Renal cortex interstitium (tissue), 11 donors: ENCODE measurements at regions not wholly inside any gene's neighbourhood (a gene's known extent, or its start where the extent isn't known, plus 50 kb on each side); places are given as distances from the start of the nearest gene placed in this dataset.
A peak's percentile ranks its signal among the peaks of the same experiment; 100 is the strongest.

Experiments used
- DNase-seq, 11 donors: peaks; one replicate each; pipeline ENCODE4 v3.0.0-alpha.2; 2013; ENCODE audit warnings: low read depth in 9 of 11, low spot score in 4 of 11; ENCODE audit errors: extremely low read depth in 1 of 11

GRCh38 chr15:61651267-61651666, 409.0 kb downstream of the VPS13C start:
- no peak for DNase-seq

- DNase-seq = no peak
Measured at GRCh38 chr15:61649046-61649445, 411.2 kb downstream of the VPS13C start.

- DNase-seq = no peak
Measured at GRCh38 chr15:61644550-61644949, 415.4 kb upstream of the RORA start.

GRCh38 chr15:61641645-61642044, 412.5 kb upstream of the RORA start:
- DNase-seq = no peak

- no peak for DNase-seq
Measured at GRCh38 chr15:61640756-61641155, 411.7 kb upstream of the RORA start.

- no peak for DNase-seq
Measured at GRCh38 chr15:61639491-61639890, 410.4 kb upstream of the RORA start.

GRCh38 chr15:61634837-61635236, 405.7 kb upstream of the RORA start:
- no peak for DNase-seq

- DNase-seq = no peak
Measured at GRCh38 chr15:61633951-61634350, 404.8 kb upstream of the RORA start.

GRCh38 chr15:61629269-61629668, 400.2 kb upstream of the RORA start:
- DNase-seq = no peak

GRCh38 chr15:61624950-61625349, 395.8 kb upstream of the RORA start:
- DNase-seq = no peak

- no peak for DNase-seq
Measured at GRCh38 chr15:61623746-61624145, 394.6 kb upstream of the RORA start.

- DNase-seq = no peak
Measured at GRCh38 chr15:61621865-61622264, 392.8 kb upstream of the RORA start.

- DNase-seq = peak in 9 of 11 donors; percentile 9 to 26 (median 14)
Measured at GRCh38 chr15:61621146-61621545, 392.0 kb upstream of the RORA start.

GRCh38 chr15:61620151-61620550, 391.0 kb upstream of the RORA start:
- no peak for DNase-seq

- DNase-seq = no peak
Measured at GRCh38 chr15:61613729-61614128, 384.6 kb upstream of the RORA start.

- no peak for DNase-seq
Measured at GRCh38 chr15:61613138-61613537, 384.0 kb upstream of the RORA start.

- DNase-seq = no peak
Measured at GRCh38 chr15:61612111-61612510, 383.0 kb upstream of the RORA start.

- no peak for DNase-seq
Measured at GRCh38 chr15:61605343-61605742, 376.2 kb upstream of the RORA start.

- DNase-seq = no peak
Measured at GRCh38 chr15:61598655-61599054, 369.6 kb upstream of the RORA start.

- DNase-seq = peak in 6 of 11 donors; percentile 2 to 12 (median 5)
Measured at GRCh38 chr15:61584410-61584809, 355.3 kb upstream of the RORA start.

GRCh38 chr15:61582092-61582491, 353.0 kb upstream of the RORA start:
- no peak for DNase-seq

GRCh38 chr15:61575597-61575996, 346.5 kb upstream of the RORA start:
- DNase-seq = no peak
